MCF 10A (cell line): ENCODE measurements at regions not wholly inside any gene's neighbourhood (a gene's known extent, or its start where the extent isn't known, plus 50 kb on each side); places are given as distances from the start of the nearest gene placed in this dataset.

Experiments used
- BruUV-seq: library from RNA; stranded (reverse); fragments of 400-500 nt; replicated peaks from 2 replicates; lab custom pipeline; 2021; lab: Mats Ljungman, UMichigan
- CTCF ChIA-PET: fragments of 300-600 bp; sonication (Branson Sonifier 250); formaldehyde crosslinking; extraction: SDS; loops from one replicate; lab custom pipeline; 2021; ENCODE audit warnings: antibody characterized with exemption, inconsistent platforms; lab: Yijun Ruan, JAX
- POLR2A ChIA-PET: fragments of 300-600, 350-650 bp; sonication (Branson Sonifier 250); formaldehyde crosslinking; extraction: SDS; loops from one replicate; lab custom pipeline; 2020; ENCODE audit warnings: antibody characterized with exemption, inconsistent platforms; lab: Yijun Ruan, JAX
- DNase-seq: peaks from one replicate; pipeline ENCODE4 v3.0.0-alpha.2; 2018; ENCODE audit not compliant: unreplicated experiment
- H3K27ac Mint-ChIP-seq: one replicate; pipeline ENCODE4 v1.8.0; 2022; ENCODE audit warnings: mild to moderate bottlenecking, low read depth, mixed read lengths; ENCODE audit not compliant: unreplicated experiment
- H3K27me3 Mint-ChIP-seq: one replicate; pipeline ENCODE4 v1.8.0; 2022; ENCODE audit warnings: mixed read lengths; ENCODE audit not compliant: insufficient read depth, unreplicated experiment
- H3K36me3 Mint-ChIP-seq: one replicate; pipeline ENCODE4 v1.8.0; 2022; ENCODE audit warnings: mild to moderate bottlenecking, moderate library complexity, mixed read lengths; ENCODE audit not compliant: insufficient read depth, unreplicated experiment
- H3K4me1 Mint-ChIP-seq: one replicate; pipeline ENCODE4 v1.8.0; 2022; ENCODE audit warnings: mixed read lengths; ENCODE audit not compliant: insufficient read depth, unreplicated experiment
- H3K4me3 Mint-ChIP-seq: one replicate; pipeline ENCODE4 v1.8.0; 2022; ENCODE audit warnings: mild to moderate bottlenecking, moderate library complexity, mixed read lengths; ENCODE audit not compliant: unreplicated experiment
- H3K9me3 Mint-ChIP-seq: one replicate; pipeline ENCODE4 v1.8.0; 2022; ENCODE audit warnings: mixed read lengths; ENCODE audit not compliant: unreplicated experiment
- CTCF ChIP-seq: fragments of 200-600 bp; IDR thresholded peaks from one replicate; pipeline ENCODE4 v1.8.0; 2022; ENCODE audit warnings: antibody characterized with exemption, mild to moderate bottlenecking; ENCODE audit not compliant: unreplicated experiment
- intact Hi-C: fragments of 100-400 bp; cut with micrococcal nuclease; formaldehyde crosslinking; loops from 2 replicates; pipeline ENCODE4 v1.14.1; 2022

GRCh38 chr10:33804584-33804983 lies 470.1 kb upstream of the NRP1 start:
- Mint-ChIP-seq H3K27ac (no peak overlapping the region), H3K4me3 (no peak overlapping the region), H3K9me3 (no peaks in the 10 kb centered on the region), H3K36me3 (no peaks in the 10 kb centered on the region), H3K27me3 (no peaks in the 10 kb centered on the region), H3K4me1 (peaks cover 12% of the 10 kb centered on the region)
- intact Hi-C loops: no loop called here
- no peak for TF ChIP-seq CTCF
- ChIA-PET POLR2A (interaction anchor here (0.5 to 0.6 kb wide), 2 partner anchors 72 to 109 kb away, joined by 3 to 4 read pairs; no protein-coding TSS in a partner anchor), CTCF (no interaction called here)
- no peak for DNase-seq
- no TSS peak for BruUV-seq

GRCh38 chr10:33803248-33803647 lies 468.8 kb upstream of the NRP1 start:
- POLR2A ChIA-PET: interaction anchor here (0.8 kb wide), 1 partner anchor 854 kb away, joined by 4 read pairs; no protein-coding TSS in a partner anchor
- CTCF ChIA-PET: interaction anchor here (0.6 kb wide), 1 partner anchor 609 kb away, joined by 3 read pairs; no protein-coding TSS in a partner anchor
- no TSS peak for BruUV-seq

GRCh38 chr10:33802566-33802965 lies 468.1 kb upstream of the NRP1 start:
- Mint-ChIP-seq H3K9me3 (no peaks in the 10 kb centered on the region), H3K36me3 (no peaks in the 10 kb centered on the region), H3K4me1 (peaks cover 12% of the 10 kb centered on the region), H3K4me3 (no peak overlapping the region), H3K27me3 (no peaks in the 10 kb centered on the region), H3K27ac (no peak overlapping the region)
- no peak for DNase-seq
- BruUV-seq: no TSS peak
- ChIA-PET CTCF (no interaction called here), POLR2A (interaction anchor here (0.6 to 0.8 kb wide), 2 partner anchors 855 to 859 kb away, joined by 3 to 4 read pairs; no protein-coding TSS in a partner anchor)
- intact Hi-C loops: no loop called here
- no peak for TF ChIP-seq CTCF

More at GRCh38 chr10:33803248-33803647, 468.8 kb upstream of the NRP1 start:
- H3K9me3 Mint-ChIP-seq: no peaks in the 10 kb centered on the region
- no peak overlapping the region for H3K4me3 Mint-ChIP-seq
- peak; percentile 74 for DNase-seq
- intact Hi-C loops: loop anchor here (1.0 kb wide), 1 partner anchor 470 kb away; no protein-coding TSS in a partner anchor
- peaks cover 12% of the 10 kb centered on the region for H3K4me1 Mint-ChIP-seq
- TF ChIP-seq CTCF: no peak
- no peaks in the 10 kb centered on the region for H3K27me3 Mint-ChIP-seq
- H3K27ac Mint-ChIP-seq: no peak overlapping the region
- no peaks in the 10 kb centered on the region for H3K36me3 Mint-ChIP-seq

GRCh38 chr10:33801705-33802104 lies 467.2 kb upstream of the NRP1 start:
- ChIA-PET POLR2A (interaction anchor here (0.9 kb wide), 1 partner anchor 8 kb away, joined by 3 read pairs; no protein-coding TSS in a partner anchor), CTCF (no interaction called here)
- no peak for TF ChIP-seq CTCF
- peaks cover 12% of the 10 kb centered on the region for H3K4me1 Mint-ChIP-seq
- H3K27ac Mint-ChIP-seq: no peak overlapping the region
- H3K4me3 Mint-ChIP-seq: no peak overlapping the region
- peak; percentile 70 for DNase-seq
- H3K9me3 Mint-ChIP-seq: no peaks in the 10 kb centered on the region
- intact Hi-C loops: no loop called here
- BruUV-seq: no TSS peak
- H3K27me3 Mint-ChIP-seq: no peaks in the 10 kb centered on the region
- H3K36me3 Mint-ChIP-seq: no peaks in the 10 kb centered on the region
